IMR-90 (cell line): ENCODE measurements at regions not wholly inside any gene's neighbourhood (a gene's known extent, or its start where the extent isn't known, plus 50 kb on each side); places are given as distances from the start of the nearest gene placed in this dataset.

Experiments used
- CEBPB ChIP-seq: IDR thresholded peaks from 2 replicates; pipeline ENCODE4 v1.6.1; 2012; ENCODE audit warnings: low read depth, low read length, improper control_type of control experiment
- FOS ChIP-seq: fragments of 150-350 bp; IDR thresholded peaks from 2 replicates; pipeline ENCODE4 v1.6.1; 2016; ENCODE audit warnings: low read depth, low read length
- MAZ ChIP-seq: IDR thresholded peaks from 2 replicates; pipeline ENCODE4 v1.6.1; 2012; ENCODE audit warnings: low read depth, mild to moderate bottlenecking, low read length, improper control_type of control experiment, moderate library complexity, borderline replicate concordance
- POLR2A ChIP-seq: IDR thresholded peaks from 2 replicates; pipeline ENCODE4 v1.6.1; 2012; ENCODE audit warnings: mild to moderate bottlenecking, low read depth, low read length
- RAD21 ChIP-seq: IDR thresholded peaks from 2 replicates; pipeline ENCODE4 v1.6.1; 2012; ENCODE audit warnings: low read length, improper control_type of control experiment
- RFX5 ChIP-seq: IDR thresholded peaks from 2 replicates; pipeline ENCODE4 v1.8.0; 2012; ENCODE audit warnings: low read depth, mild to moderate bottlenecking, low read length, moderate library complexity
- SMC3 ChIP-seq: fragments of 150-350 bp; IDR thresholded peaks from 2 replicates; pipeline ENCODE4 v1.6.1; 2016; ENCODE audit warnings: low read depth, mild to moderate bottlenecking, antibody characterized with exemption, low read length, moderate library complexity
- USF2 ChIP-seq: fragments of 150-350 bp; IDR thresholded peaks from 2 replicates; pipeline ENCODE4 v1.6.1; 2017; ENCODE audit warnings: mild to moderate bottlenecking, antibody characterized with exemption, low read length, low read depth
- TF ChIP-seq, protein P1 (sequence below): conservative IDR thresholded peaks from 2 replicates; pipeline ENCODE4 v1.5.1; 2012; ENCODE audit warnings: mild to moderate bottlenecking, low read depth, low read length, improper control_type of control experiment

- TF ChIP-seq, protein P1, sequence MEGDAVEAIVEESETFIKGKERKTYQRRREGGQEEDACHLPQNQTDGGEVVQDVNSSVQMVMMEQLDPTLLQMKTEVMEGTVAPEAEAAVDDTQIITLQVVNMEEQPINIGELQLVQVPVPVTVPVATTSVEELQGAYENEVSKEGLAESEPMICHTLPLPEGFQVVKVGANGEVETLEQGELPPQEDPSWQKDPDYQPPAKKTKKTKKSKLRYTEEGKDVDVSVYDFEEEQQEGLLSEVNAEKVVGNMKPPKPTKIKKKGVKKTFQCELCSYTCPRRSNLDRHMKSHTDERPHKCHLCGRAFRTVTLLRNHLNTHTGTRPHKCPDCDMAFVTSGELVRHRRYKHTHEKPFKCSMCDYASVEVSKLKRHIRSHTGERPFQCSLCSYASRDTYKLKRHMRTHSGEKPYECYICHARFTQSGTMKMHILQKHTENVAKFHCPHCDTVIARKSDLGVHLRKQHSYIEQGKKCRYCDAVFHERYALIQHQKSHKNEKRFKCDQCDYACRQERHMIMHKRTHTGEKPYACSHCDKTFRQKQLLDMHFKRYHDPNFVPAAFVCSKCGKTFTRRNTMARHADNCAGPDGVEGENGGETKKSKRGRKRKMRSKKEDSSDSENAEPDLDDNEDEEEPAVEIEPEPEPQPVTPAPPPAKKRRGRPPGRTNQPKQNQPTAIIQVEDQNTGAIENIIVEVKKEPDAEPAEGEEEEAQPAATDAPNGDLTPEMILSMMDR, result no peak
- no peak for TF ChIP-seq MAZ
- no peak for TF ChIP-seq POLR2A
- TF ChIP-seq USF2, result no peak
- no peak for TF ChIP-seq RAD21
- no peak for TF ChIP-seq RFX5
- no peak for TF ChIP-seq SMC3
- no peak for TF ChIP-seq FOS
- TF ChIP-seq CEBPB, result no peak
Observed at GRCh38 chr21:36627242-36627641, 71.7 kb upstream of the SIM2 start.
